ENCODE measurements at regions not wholly inside any gene's neighbourhood (a gene's known extent, or its start where the extent isn't known, plus 50 kb on each side); places are given as distances from the start of the nearest gene placed in this dataset.
"Not testable (repeated sequence)": the region's sequence is repeated elsewhere in the genome, so short reads cannot be mapped to it uniquely, and the experiment has no call there.

DNA sequence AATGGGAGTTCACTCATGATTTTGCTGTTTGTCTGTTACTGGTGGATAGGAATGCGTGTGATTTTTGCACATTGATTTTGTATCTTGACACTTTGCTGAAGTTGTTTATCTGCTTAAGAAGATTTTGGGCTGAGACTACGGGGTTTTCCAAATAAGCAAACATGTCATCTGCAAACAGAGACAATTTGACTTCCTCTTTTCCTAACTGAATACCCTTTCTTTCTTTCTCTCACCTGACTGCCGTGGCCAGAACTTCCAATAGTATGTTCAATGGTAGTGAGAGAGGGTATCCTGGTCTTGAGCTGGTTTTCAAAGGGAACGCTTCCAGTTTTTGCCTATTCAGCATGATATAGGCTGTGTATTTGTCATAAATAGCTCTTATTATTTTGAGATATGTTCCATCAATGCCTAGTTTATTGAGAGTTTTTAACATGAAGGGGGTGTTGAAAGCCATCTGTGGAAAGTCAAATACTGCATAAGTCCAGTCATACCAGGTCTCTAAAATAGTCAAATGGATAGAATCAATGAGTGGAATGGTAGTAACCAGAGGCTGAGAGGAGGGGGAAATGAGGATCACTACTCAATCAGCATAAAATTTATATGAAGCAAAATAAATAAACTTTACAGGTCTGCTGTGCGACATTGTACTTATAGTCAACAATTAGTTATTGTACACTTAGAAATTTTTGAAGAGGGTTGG lies 610.4 kb upstream of the ADGRB3 start:
- Histone ChIP-seq H3K27me3 (no peaks in the 10 kb centered on the region), H3K4me3 (no peak overlapping the region), H3K9me3 (no peaks in the 10 kb centered on the region), H3K36me3 (no peaks in the 10 kb centered on the region), H3K27ac (no peak overlapping the region), H3K4me1 (no peaks in the 10 kb centered on the region)
- intact Hi-C loops (cut with DNase I): no loop called here
- TF ChIP-seq POLR2A (IDR thresholded peaks at IDR 0.05) (no peak), POLR2AphosphoS5 (IDR thresholded peaks at IDR 0.05; ENCODE audit: insufficient read depth in 1 of 2, low read depth in 1 of 2) (no peak)
- TF ChIP-seq, protein P1, sequence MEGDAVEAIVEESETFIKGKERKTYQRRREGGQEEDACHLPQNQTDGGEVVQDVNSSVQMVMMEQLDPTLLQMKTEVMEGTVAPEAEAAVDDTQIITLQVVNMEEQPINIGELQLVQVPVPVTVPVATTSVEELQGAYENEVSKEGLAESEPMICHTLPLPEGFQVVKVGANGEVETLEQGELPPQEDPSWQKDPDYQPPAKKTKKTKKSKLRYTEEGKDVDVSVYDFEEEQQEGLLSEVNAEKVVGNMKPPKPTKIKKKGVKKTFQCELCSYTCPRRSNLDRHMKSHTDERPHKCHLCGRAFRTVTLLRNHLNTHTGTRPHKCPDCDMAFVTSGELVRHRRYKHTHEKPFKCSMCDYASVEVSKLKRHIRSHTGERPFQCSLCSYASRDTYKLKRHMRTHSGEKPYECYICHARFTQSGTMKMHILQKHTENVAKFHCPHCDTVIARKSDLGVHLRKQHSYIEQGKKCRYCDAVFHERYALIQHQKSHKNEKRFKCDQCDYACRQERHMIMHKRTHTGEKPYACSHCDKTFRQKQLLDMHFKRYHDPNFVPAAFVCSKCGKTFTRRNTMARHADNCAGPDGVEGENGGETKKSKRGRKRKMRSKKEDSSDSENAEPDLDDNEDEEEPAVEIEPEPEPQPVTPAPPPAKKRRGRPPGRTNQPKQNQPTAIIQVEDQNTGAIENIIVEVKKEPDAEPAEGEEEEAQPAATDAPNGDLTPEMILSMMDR (IDR thresholded peaks at IDR 0.05): no peak
- no peak for DNase-seq (ENCODE audit: extremely low spot score in 2 of 2)

DNA sequence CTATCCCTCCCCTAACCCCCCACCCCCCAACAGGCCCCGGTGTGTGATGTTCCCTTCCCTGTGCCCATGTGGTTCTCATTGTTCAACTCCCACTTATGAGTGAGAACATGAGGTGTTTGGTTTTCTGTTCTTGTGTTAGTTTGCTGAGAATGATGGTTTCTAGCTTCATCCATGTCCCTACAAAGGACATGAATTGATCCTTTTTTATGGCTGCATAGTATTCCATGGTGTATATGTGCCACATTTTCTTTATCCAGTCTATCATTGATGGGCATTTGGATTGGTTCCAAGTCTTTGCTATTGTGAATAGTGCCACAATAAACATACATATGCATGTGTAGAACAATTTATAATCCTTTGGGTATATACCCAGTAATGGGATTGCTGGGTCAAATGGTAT lies 612.1 kb upstream of the ADGRB3 start:
- H3K4me3 ChIP-seq; H3K27ac ChIP-seq; H3K36me3 ChIP-seq; DNase-seq (ENCODE audit: extremely low spot score in 2 of 2); H3K4me1 ChIP-seq; H3K27me3 ChIP-seq; intact Hi-C loops (cut with DNase I); H3K9me3 ChIP-seq: not testable (repeated sequence)

DNA sequence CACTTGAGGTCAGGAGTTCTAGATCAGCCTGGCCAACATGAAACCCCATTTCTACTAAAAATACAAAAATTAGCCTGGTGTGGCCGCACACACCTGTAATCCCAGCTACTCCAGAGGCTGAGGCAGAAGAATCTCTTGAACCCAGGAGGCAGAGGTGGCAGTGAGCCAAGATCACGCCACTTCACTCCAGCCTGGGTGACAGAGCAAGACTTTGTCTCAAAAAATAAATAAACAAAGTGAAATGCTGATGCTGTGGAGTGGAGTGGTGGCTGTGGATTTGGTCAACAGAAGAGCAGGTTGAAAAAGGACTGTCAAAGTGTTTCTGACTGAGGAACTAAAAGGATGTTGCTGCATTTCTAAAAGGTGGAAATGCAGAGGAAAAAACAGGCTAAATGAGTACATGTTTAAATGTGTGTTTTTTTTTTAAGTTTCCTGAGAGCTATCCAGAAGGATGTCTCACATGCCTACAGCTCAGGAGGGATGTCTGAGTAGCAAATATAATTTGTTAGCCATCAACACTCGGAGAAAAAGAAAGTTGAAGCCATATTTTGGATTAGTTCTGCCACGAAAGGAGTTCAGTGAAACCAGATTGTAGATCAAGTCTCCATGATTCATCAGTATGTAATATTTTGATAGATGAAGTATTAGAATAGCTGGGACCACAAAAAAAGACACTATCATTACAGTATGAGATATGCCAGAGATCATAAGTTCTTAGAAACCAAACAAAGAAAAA lies 621.1 kb upstream of the ADGRB3 start:
- Histone ChIP-seq H3K4me3 (no peak overlapping the region), H3K27ac (no peak overlapping the region), H3K36me3 (no peaks in the 10 kb centered on the region), H3K27me3 (no peaks in the 10 kb centered on the region), H3K9me3 (no peaks in the 10 kb centered on the region), H3K4me1 (no peaks in the 10 kb centered on the region)
- TF ChIP-seq POLR2A (IDR thresholded peaks at IDR 0.05) (no peak), POLR2AphosphoS5 (IDR thresholded peaks at IDR 0.05; ENCODE audit: insufficient read depth in 1 of 2, low read depth in 1 of 2) (no peak)
- TF ChIP-seq, protein P1 (IDR thresholded peaks at IDR 0.05): no peak
- DNase-seq (ENCODE audit: extremely low spot score in 2 of 2): no peak
- intact Hi-C loops (cut with DNase I): no loop called here

- no peak overlapping the region for H3K27ac ChIP-seq
- DNase-seq (ENCODE audit: extremely low spot score in 2 of 2): no peak
- no peaks in the 10 kb centered on the region for H3K4me1 ChIP-seq
- intact Hi-C loops (cut with DNase I): no loop called here
- no peak overlapping the region for H3K4me3 ChIP-seq
- H3K36me3 ChIP-seq: no peaks in the 10 kb centered on the region
- H3K27me3 ChIP-seq: no peaks in the 10 kb centered on the region
- no peaks in the 10 kb centered on the region for H3K9me3 ChIP-seq
- TF ChIP-seq POLR2A (IDR thresholded peaks at IDR 0.05) (no peak), POLR2AphosphoS5 (IDR thresholded peaks at IDR 0.05; ENCODE audit: insufficient read depth in 1 of 2, low read depth in 1 of 2) (no peak)
- TF ChIP-seq, protein P1 (IDR thresholded peaks at IDR 0.05): no peak
Measured at GRCh38 chr6:68012822-68013221, 622.3 kb upstream of the ADGRB3 start.

DNA sequence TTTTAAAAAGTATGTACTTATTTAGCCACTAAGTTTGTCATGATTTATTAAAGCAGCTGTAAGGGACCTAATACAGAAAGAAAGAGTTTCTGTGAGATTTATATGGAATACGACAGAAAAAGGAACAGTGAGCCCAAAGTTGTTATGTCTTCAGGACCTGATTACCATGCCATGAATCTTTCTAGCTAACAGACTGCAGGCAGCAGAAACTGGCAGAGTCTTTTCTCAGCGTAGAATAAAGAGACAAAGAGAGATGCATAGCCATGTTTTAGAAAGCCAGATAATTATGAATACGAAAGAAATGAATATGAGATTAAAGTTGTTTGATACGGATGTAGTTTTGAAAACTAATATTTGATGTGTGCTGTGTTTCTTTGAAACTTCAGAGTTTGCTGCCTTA lies 624.1 kb upstream of the ADGRB3 start:
- H3K27me3 ChIP-seq: no peaks in the 10 kb centered on the region
- no peak overlapping the region for H3K4me3 ChIP-seq
- H3K9me3 ChIP-seq: no peaks in the 10 kb centered on the region
- DNase-seq (ENCODE audit: extremely low spot score in 2 of 2): no peak
- H3K4me1 ChIP-seq: no peaks in the 10 kb centered on the region
- intact Hi-C loops (cut with DNase I): no loop called here
- no peak overlapping the region for H3K27ac ChIP-seq
- TF ChIP-seq, protein P1 (IDR thresholded peaks at IDR 0.05): no peak
- TF ChIP-seq POLR2A (IDR thresholded peaks at IDR 0.05): no peak
- TF ChIP-seq POLR2AphosphoS5 (IDR thresholded peaks at IDR 0.05; ENCODE audit: insufficient read depth in 1 of 2, low read depth in 1 of 2): no peak
- H3K36me3 ChIP-seq: no peaks in the 10 kb centered on the region

Measured in vagina (tissue), 2 donors.